Ovary (tissue), 3 donors: ENCODE measurements at regions not wholly inside any gene's neighbourhood (a gene's known extent, or its start where the extent isn't known, plus 50 kb on each side); places are given as distances from the start of the nearest gene placed in this dataset.

Experiments used
- CTCF ChIP-seq, 3 donors: fragments of 450-650 bp in 2 of 3; fragments of 200-600 bp in 1 of 3; IDR thresholded peaks; one replicate each; pipeline versions ENCODE4 v1.5.1 to v1.8.0; 2016 to 2022; ENCODE audit warnings: antibody characterized with exemption in 3 of 3, mild to moderate bottlenecking in 1 of 3
- POLR2A ChIP-seq: fragments of 450-650 bp; IDR thresholded peaks from one replicate; pipeline ENCODE4 v1.6.1; 2017; ENCODE audit warnings: antibody characterized with exemption, mild to moderate bottlenecking, moderate library complexity
- donor health status: DM: no; HTN: no; CAD: no.

GRCh38 chr6:148239215-148239614 lies 103.4 kb upstream of the SASH1 start:
- TF ChIP-seq POLR2A (no peak), CTCF (IDR thresholded peaks at IDR 0.05) (no peak)
